Keratinocyte (primary cell): ENCODE measurements at regions not wholly inside any gene's neighbourhood (a gene's known extent, or its start where the extent isn't known, plus 50 kb on each side); places are given as distances from the start of the nearest gene placed in this dataset.

Source experiments
- DNase-seq: peaks from one replicate; pipeline ENCODE4 v3.0.0-alpha.2; 2011; ENCODE audit warnings: low read depth, missing footprints, low spot score
- FAIRE-seq: peaks from 2 replicates; lab custom pipeline; 2011; peaks lifted over from hg19 to GRCh38; lab: Jason Lieb, UNC
- H2AFZ ChIP-seq: 2 replicates; pipeline ENCODE4 v1.6.0; 2012; ENCODE audit warnings: low read length, control low read depth, inconsistent platforms; ENCODE audit not compliant: control insufficient read depth
- H3K27ac ChIP-seq: 2 replicates; pipeline ENCODE4 v1.5.1; 2011; ENCODE audit warnings: low read length; ENCODE audit not compliant: control insufficient read depth, insufficient read depth
- H3K27me3 ChIP-seq: 3 replicates; pipeline ENCODE4 v1.6.0; 2011; ENCODE audit warnings: low read length; ENCODE audit not compliant: control insufficient read depth, insufficient read depth; ENCODE audit errors: extremely low read depth
- H3K36me3 ChIP-seq, 2 experiments: 2 replicates in 1 of 2; 3 replicates in 1 of 2; pipeline ENCODE4 v1.5.1; 2011; ENCODE audit warnings: low read length in 2 of 2, mild to moderate bottlenecking in 1 of 2; ENCODE audit not compliant: control insufficient read depth in 2 of 2, insufficient read depth in 2 of 2; ENCODE audit errors: extremely low read depth in 1 of 2
- H3K4me1 ChIP-seq: 3 replicates; pipeline ENCODE4 v1.5.1; 2011; ENCODE audit warnings: low read length; ENCODE audit not compliant: control insufficient read depth, insufficient read depth; ENCODE audit errors: extremely low read depth
- H3K4me2 ChIP-seq: 3 replicates; pipeline ENCODE4 v1.6.0; 2011; ENCODE audit warnings: low read depth, low read length; ENCODE audit not compliant: control insufficient read depth, insufficient read depth; ENCODE audit errors: extremely low read depth
- H3K4me3 ChIP-seq, 3 experiments: fragments of 200-600 bp in 1 of 3; sonication (generic) in 1 of 3; 2 replicates in 2 of 3; 3 replicates in 1 of 3; pipeline ENCODE4 v1.5.1; 2011 to 2016; ENCODE audit warnings: low read length in 3 of 3, mild to moderate bottlenecking in 3 of 3, control low read depth in 2 of 3, inconsistent platforms in 1 of 3, low read depth in 1 of 3, mixed read lengths in 1 of 3, mixed run types in 1 of 3, moderate library complexity in 1 of 3; ENCODE audit not compliant: control insufficient read depth in 2 of 3, insufficient read depth in 2 of 3; ENCODE audit errors: extremely low read depth in 1 of 3
- H3K79me2 ChIP-seq: 2 replicates; pipeline ENCODE4 v1.6.0; 2012; ENCODE audit warnings: low read length; ENCODE audit not compliant: control insufficient read depth, insufficient read depth
- H3K9ac ChIP-seq: 3 replicates; pipeline ENCODE4 v1.6.0; 2011; ENCODE audit warnings: low read length; ENCODE audit not compliant: control insufficient read depth, insufficient read depth; ENCODE audit errors: extremely low read depth
- H3K9me1 ChIP-seq: 3 replicates; pipeline ENCODE4 v1.6.0; 2011; ENCODE audit warnings: low read length; ENCODE audit not compliant: control insufficient read depth, insufficient read depth; ENCODE audit errors: extremely low read depth
- H3K9me3 ChIP-seq: 2 replicates; pipeline ENCODE4 v1.5.1; 2012; ENCODE audit warnings: low read depth, low read length; ENCODE audit not compliant: control insufficient read depth
- H4K20me1 ChIP-seq: 3 replicates; pipeline ENCODE4 v1.6.0; 2011; ENCODE audit warnings: low read length; ENCODE audit not compliant: control insufficient read depth, insufficient read depth; ENCODE audit errors: extremely low read depth
- CTCF ChIP-seq, 3 experiments: IDR thresholded peaks in 1 of 3; conservative IDR thresholded peaks in 1 of 3; optimal IDR thresholded peaks in 1 of 3; 2 replicates in 2 of 3; 3 replicates in 1 of 3; pipeline versions ENCODE3 to v1.5.1; 2011; ENCODE audit warnings: low read length in 3 of 3, mild to moderate bottlenecking in 3 of 3, moderate library complexity in 2 of 3, control low read depth in 1 of 3, inconsistent platforms in 1 of 3; ENCODE audit not compliant: insufficient read depth in 2 of 3; ENCODE audit errors: extremely low read depth in 1 of 3
- EZH2 ChIP-seq: IDR thresholded peaks from one replicate; pipeline ENCODE4 v1.6.1; 2012; ENCODE audit warnings: inconsistent platforms, mild to moderate bottlenecking, low read length, moderate library complexity
- dilution Hi-C: fragments of 300-500 bp; cut with MboI; formaldehyde crosslinking; loops from one replicate; pipeline ENCODE4 v1.7.0; 2020; ENCODE audit warnings: low sequenced_read_pairs; ENCODE audit not compliant: extremely low pct_ligation_motif_present

- Histone ChIP-seq H3K36me3 (no peaks in the 10 kb centered on the region), H3K4me3 (no peak overlapping the region), H3K27me3 (no peaks in the 10 kb centered on the region), H3K9me1 (no peaks in the 10 kb centered on the region), H3K4me1 (peaks cover 18% of the 10 kb centered on the region), H3K79me2 (no peaks in the 10 kb centered on the region), H3K27ac (no peak overlapping the region), H4K20me1 (no peaks in the 10 kb centered on the region), H2AFZ (no peak overlapping the region), H3K9ac (no peak overlapping the region), H3K9me3 (no peaks in the 10 kb centered on the region), H3K4me2 (no peak overlapping the region)
- no peak for DNase-seq
- no peak for FAIRE-seq
- dilution Hi-C loops: no loop called here
- TF ChIP-seq EZH2 (no peak), CTCF (optimal IDR thresholded peaks at IDR 0.05 in 1 of 3, IDR thresholded peaks at IDR 0.05 in 1 of 3, conservative IDR thresholded peaks at IDR 0.05 in 1 of 3; ENCODE audit: extremely low read depth in 1 of 3, insufficient read depth in 2 of 3, low read length in 3 of 3) (no peak)
These were observed 377.3 kb upstream of the JAG1 start for GRCh38 chr20:11051136-11051535.

DNA sequence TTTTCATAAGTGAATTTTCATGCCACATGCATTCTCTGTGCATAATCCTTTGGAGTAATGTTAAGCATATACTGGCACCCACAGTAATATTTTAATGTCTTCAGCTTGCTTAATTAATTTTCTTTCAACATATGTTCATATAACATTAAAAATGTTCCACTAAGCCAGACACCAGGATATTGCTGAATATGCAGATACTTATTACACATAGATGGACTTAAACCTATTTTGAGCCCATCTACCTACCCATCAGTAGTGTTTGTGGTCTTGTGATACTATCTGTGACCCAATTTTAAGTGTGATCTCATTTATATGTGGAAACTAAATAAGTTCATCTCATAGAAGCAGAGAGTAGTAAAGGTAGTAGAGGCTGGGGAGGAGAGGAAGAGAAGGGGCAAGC, 379.5 kb upstream of the JAG1 start:
- H3K27ac ChIP-seq: no peak overlapping the region
- dilution Hi-C loops: no loop called here
- FAIRE-seq: no peak

More for the DNA sequence above, 379.5 kb upstream of the JAG1 start:
- H3K9ac ChIP-seq: no peak overlapping the region
- no peaks in the 10 kb centered on the region for H3K79me2 ChIP-seq
- no peak overlapping the region for H3K4me3 ChIP-seq
- TF ChIP-seq EZH2 (no peak), CTCF (optimal IDR thresholded peaks at IDR 0.05 in 1 of 3, IDR thresholded peaks at IDR 0.05 in 1 of 3, conservative IDR thresholded peaks at IDR 0.05 in 1 of 3; ENCODE audit: extremely low read depth in 1 of 3, insufficient read depth in 2 of 3, low read length in 3 of 3) (no peak)
- no peak for DNase-seq
- no peaks in the 10 kb centered on the region for H4K20me1 ChIP-seq
- no peak overlapping the region for H3K4me2 ChIP-seq
- H3K9me1 ChIP-seq: no peaks in the 10 kb centered on the region
- H3K4me1 ChIP-seq: peaks cover 4% of the 10 kb centered on the region
- no peaks in the 10 kb centered on the region for H3K27me3 ChIP-seq
- no peaks in the 10 kb centered on the region for H3K36me3 ChIP-seq
- no peaks in the 10 kb centered on the region for H3K9me3 ChIP-seq
- no peak overlapping the region for H2AFZ ChIP-seq
